Umbilical cord (tissue), 1 donor: ENCODE measurements at regions not wholly inside any gene's neighbourhood (a gene's known extent, or its start where the extent isn't known, plus 50 kb on each side); places are given as distances from the start of the nearest gene placed in this dataset.
"Not testable (repeated sequence)": the region's sequence is repeated elsewhere in the genome, so short reads cannot be mapped to it uniquely, and the experiment has no call there.

Experiments
- DNase-seq: peaks from one replicate; pipeline ENCODE4 v3.0.0-alpha.2; 2015; ENCODE audit warnings: low spot score

- peak; percentile 46 for DNase-seq
Observed at GRCh38 chr1:83400173-83400572, 598.8 kb downstream of the TTLL7 start.

- DNase-seq, result not testable (repeated sequence)
Observed at GRCh38 chr1:83398125-83398524, 600.8 kb downstream of the TTLL7 start.

- DNase-seq, result not testable (repeated sequence)
Observed at GRCh38 chr1:83395130-83395529, 603.8 kb downstream of the TTLL7 start.

- not testable (repeated sequence) for DNase-seq
Observed at GRCh38 chr1:83386946-83387345, 612.0 kb downstream of the TTLL7 start.

GRCh38 chr1:83383107-83383506, 615.8 kb downstream of the TTLL7 start:
- DNase-seq, result not testable (repeated sequence)

- not testable (repeated sequence) for DNase-seq
Observed at GRCh38 chr1:83373018-83373417, 625.9 kb downstream of the TTLL7 start.

- DNase-seq, result not testable (repeated sequence)
Observed at GRCh38 chr1:83369853-83370252, 629.1 kb downstream of the TTLL7 start.

- DNase-seq, result not testable (repeated sequence)
Observed at GRCh38 chr1:83365320-83365719, 633.6 kb downstream of the TTLL7 start.

GRCh38 chr1:83345375-83345774, 653.6 kb downstream of the TTLL7 start:
- DNase-seq, result not testable (repeated sequence)

- DNase-seq, result not testable (repeated sequence)
Observed at GRCh38 chr1:83343767-83344166, 655.2 kb downstream of the TTLL7 start.

- DNase-seq, result not testable (repeated sequence)
Observed at GRCh38 chr1:83342995-83343394, 655.9 kb downstream of the TTLL7 start.

GRCh38 chr1:83332308-83332707, 666.6 kb downstream of the TTLL7 start:
- DNase-seq, result not testable (repeated sequence)

GRCh38 chr1:83318366-83318765, 680.6 kb downstream of the TTLL7 start:
- DNase-seq, result no peak

GRCh38 chr1:83315446-83315845, 683.5 kb downstream of the TTLL7 start:
- DNase-seq, result not testable (repeated sequence)

- DNase-seq, result not testable (repeated sequence)
Observed at GRCh38 chr1:83310161-83310560, 688.8 kb downstream of the TTLL7 start.

- DNase-seq, result not testable (repeated sequence)
Observed at GRCh38 chr1:83309035-83309434, 689.9 kb downstream of the TTLL7 start.

- DNase-seq, result not testable (repeated sequence)
Observed at GRCh38 chr1:83306811-83307210, 692.1 kb downstream of the TTLL7 start.

GRCh38 chr1:83295594-83295993, 703.3 kb downstream of the TTLL7 start:
- DNase-seq, result not testable (repeated sequence)

GRCh38 chr1:83287391-83287790, 711.5 kb downstream of the TTLL7 start:
- not testable (repeated sequence) for DNase-seq

GRCh38 chr1:83274656-83275055, 724.3 kb downstream of the TTLL7 start:
- not testable (repeated sequence) for DNase-seq

GRCh38 chr1:83272484-83272883, 726.4 kb downstream of the TTLL7 start:
- not testable (repeated sequence) for DNase-seq

GRCh38 chr1:83271834-83272233, 727.1 kb downstream of the TTLL7 start:
- not testable (repeated sequence) for DNase-seq

GRCh38 chr1:83270801-83271200, 728.1 kb downstream of the TTLL7 start:
- not testable (repeated sequence) for DNase-seq

GRCh38 chr1:83263808-83264207, 735.1 kb downstream of the TTLL7 start:
- DNase-seq, result not testable (repeated sequence)
